22Rv1 (cell line): ENCODE measurements at regions not wholly inside any gene's neighbourhood (a gene's known extent, or its start where the extent isn't known, plus 50 kb on each side); places are given as distances from the start of the nearest gene placed in this dataset.

ENCODE experiments used
- ZFX ChIP-seq: fragments of 450-650 bp; IDR thresholded peaks from 2 replicates; pipeline ENCODE4 v1.6.1; 2017; ENCODE audit warnings: antibody characterized with exemption, borderline replicate concordance
- TF ChIP-seq, protein P1 (sequence below): fragments of 450-650 bp; IDR thresholded peaks from 2 replicates; pipeline ENCODE4 v1.5.1; 2017; ENCODE audit warnings: mild to moderate bottlenecking

DNA sequence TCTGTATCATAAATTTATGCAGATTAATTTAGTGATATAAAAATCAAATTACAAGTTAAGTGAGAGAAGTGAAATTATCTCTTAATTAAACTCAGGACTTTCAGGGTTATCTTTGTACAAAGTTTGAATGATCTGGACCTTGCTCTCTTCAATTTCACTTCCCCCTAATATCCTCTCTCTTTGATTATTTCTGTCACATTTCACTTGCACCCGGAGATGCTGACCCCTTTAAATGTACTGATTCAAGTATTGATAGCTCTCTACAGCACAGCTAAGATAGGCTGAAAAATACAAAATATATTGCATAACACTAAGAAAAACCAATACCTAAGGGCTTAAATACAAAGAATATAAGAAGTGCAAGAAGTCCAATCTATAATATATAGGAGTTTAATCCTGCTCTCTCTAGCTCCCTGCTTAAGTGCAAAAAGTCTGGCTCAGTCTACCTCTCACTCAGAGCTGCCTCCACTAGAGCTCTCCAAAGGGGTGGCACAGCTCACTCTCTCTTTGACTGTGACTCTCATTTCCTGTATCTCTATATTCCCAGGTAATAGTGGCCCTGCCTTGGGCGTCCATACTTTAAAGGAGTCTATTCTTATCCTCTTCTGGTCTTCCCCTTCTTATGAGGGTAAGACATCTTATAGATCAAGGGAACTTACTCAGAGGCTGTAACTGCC lies 588.4 kb downstream of the RFPL4B start:
- TF ChIP-seq, protein P1, sequence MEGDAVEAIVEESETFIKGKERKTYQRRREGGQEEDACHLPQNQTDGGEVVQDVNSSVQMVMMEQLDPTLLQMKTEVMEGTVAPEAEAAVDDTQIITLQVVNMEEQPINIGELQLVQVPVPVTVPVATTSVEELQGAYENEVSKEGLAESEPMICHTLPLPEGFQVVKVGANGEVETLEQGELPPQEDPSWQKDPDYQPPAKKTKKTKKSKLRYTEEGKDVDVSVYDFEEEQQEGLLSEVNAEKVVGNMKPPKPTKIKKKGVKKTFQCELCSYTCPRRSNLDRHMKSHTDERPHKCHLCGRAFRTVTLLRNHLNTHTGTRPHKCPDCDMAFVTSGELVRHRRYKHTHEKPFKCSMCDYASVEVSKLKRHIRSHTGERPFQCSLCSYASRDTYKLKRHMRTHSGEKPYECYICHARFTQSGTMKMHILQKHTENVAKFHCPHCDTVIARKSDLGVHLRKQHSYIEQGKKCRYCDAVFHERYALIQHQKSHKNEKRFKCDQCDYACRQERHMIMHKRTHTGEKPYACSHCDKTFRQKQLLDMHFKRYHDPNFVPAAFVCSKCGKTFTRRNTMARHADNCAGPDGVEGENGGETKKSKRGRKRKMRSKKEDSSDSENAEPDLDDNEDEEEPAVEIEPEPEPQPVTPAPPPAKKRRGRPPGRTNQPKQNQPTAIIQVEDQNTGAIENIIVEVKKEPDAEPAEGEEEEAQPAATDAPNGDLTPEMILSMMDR, result no peak
- TF ChIP-seq ZFX, result no peak
